NCI-H345 (cell line): ENCODE measurements at regions not wholly inside any gene's neighbourhood (a gene's known extent, or its start where the extent isn't known, plus 50 kb on each side); places are given as distances from the start of the nearest gene placed in this dataset.
A peak's percentile ranks its signal among the peaks of the same experiment; 100 is the strongest.

Experiments
- DNase-seq: peaks from one replicate; lab custom pipeline; 2025; lab: John Stamatoyannopoulos, UW

DNA sequence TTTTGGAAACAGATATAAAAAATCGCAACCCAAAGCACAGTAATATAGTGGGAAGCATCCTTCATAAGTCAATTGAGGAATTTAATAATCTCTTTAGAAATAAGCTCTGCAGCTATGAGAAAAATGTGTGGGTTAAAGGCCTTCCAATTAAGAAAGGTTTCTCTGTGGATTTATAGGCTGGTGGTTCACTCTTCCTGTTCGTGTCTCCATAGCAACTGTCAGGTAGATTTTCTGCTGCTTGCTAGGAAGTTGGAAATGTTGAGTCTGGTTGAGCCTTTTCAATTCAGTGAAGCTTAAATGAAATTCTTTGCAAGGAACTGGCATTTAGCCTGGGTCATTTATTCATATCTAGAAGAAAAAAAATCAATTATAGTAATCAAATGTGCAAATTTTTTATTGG lies 652.8 kb upstream of the CELF2 start:
- no peak for DNase-seq

DNA sequence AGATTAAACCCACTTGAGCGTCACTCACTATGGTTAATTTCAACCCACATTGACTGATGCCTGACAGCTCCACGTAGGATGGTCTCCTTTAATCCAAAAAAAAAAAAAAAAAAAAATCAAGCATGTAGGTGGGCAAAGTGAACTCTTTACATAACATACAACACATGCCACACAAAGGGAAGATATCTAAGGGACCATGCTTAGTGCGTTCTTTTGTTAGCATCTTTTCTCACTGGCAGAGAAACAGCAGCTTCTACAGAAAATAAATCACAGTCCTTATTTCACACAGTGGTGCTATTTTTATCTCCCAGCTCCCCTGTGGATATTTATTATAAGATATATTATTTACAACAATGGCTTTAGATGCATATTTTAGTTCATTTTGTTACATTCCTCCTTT lies 652.0 kb upstream of the CELF2 start:
- DNase-seq = no peak

DNA sequence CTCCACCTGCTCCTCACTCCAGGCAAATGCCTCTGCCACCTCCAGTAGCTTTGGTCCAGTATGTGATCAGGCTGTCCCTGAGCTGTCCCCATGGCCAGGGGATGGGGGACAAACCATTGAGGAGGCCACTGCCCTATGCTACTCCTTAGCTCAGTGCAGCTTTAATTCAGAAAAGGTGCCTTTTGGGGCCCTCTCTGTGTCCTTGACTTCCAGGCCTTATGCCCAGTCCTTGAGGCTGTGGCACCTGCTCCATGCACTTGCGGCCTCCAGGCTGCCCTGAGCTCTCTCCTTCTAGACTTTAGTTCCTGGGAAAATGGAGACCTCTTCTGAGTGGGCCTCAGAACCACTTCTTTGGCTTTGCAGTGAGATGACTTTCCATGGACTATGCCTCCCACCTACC lies 650.8 kb upstream of the CELF2 start:
- DNase-seq = no peak

DNA sequence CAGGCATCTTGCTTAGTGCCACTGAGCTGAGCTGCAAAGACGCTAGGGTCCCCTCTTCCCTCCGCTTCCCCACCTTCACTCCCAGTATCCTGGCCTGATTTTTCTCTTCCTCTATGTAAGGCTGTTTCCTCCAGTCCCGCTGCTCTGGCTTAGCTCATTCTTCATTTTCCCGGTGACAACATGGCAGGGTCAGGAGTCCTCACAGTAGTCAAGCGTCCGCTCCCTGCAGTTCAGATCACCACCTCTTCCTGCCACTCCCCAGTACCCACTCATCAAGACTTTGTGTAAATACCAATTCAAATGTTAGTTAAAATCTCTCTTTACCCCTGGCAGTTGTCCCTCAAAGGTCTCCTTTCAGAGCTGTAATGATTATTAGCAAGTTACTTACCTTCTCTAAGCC lies 650.4 kb upstream of the CELF2 start:
- DNase-seq = peak; percentile 4

DNA sequence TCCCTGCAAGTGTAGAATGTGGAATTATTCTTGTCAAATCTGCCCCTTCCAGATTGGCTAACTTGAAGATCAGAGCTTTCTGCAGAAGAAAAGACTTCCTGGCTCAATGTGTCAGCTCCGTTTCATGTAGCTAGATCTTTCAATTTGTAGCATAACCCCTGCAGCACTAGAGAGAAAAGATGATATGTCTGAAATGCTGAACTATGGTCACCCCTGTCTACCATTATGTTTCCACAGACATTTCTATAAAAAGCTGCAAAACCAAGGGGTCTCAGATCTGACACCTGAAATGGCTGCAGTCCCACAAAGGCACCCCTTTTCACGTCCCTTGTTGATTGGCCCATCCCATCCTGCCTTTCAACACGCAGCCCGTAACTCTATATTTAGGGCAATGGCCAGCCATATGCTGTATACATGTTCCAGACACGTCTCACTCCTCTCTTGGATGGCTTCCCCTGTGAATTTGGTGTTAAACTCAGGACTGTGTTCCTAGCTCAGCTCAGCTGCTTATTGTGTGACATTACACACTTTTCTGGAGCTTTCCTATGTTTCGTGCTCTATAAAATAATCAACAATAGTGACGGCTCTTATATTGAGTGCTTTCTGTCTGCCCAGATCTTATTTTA lies 648.6 kb upstream of the CELF2 start:
- DNase-seq = no peak

DNA sequence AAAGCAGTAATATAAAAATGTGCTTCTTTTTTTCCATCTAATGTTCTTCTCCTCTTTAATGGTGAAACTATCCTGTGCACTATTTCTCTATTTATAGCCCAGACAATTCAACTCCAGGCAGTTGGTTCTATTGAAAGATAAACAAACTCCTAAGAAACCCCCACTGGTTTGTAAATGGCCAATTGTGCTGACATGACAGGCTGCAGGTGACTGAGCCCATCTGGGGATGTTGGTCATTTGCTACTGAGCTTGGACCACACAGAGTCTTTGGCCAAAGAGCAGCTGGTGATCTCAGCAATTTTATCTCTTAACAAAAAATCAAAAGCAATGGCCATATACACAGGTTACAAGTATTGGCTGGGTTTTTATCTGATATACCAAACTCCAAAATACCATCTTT lies 631.8 kb upstream of the CELF2 start:
- no peak for DNase-seq

DNA sequence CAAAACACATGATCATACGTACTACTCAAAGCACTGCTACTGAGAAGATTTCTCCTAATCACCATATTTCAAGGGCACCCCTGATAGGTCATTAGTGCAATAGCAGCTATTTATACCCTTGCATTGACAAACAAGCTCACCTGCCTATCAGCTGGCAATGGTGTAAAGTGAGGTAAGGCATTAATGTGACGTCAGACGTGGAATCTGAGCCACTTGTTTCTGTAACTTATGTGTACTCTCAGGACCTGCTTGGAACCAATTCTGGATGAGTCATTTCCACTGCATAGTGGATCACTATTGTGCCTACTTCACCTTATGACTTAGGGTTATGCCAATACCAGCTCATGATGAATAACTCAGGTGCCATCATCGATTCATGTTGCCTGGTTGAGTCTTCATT lies 628.5 kb upstream of the CELF2 start:
- DNase-seq = no peak

DNA sequence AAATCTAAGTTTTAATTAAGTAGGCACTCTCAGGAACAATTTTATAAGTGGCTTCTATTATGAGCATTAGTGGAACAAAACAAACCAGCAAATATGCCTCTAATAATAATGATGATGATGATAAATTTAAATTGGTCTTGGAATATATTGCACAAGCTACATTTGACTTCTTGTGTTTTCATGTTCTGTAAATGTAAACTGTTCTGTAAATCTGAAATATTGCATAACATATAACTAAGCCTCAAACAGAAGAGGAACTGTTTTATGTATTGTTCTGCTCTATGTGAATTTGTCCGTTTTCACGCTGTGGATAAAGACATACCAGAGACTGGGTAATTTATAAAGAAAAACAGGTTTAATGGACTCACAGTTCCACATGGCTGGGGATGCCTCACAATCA lies 625.2 kb upstream of the CELF2 start:
- no peak for DNase-seq

DNA sequence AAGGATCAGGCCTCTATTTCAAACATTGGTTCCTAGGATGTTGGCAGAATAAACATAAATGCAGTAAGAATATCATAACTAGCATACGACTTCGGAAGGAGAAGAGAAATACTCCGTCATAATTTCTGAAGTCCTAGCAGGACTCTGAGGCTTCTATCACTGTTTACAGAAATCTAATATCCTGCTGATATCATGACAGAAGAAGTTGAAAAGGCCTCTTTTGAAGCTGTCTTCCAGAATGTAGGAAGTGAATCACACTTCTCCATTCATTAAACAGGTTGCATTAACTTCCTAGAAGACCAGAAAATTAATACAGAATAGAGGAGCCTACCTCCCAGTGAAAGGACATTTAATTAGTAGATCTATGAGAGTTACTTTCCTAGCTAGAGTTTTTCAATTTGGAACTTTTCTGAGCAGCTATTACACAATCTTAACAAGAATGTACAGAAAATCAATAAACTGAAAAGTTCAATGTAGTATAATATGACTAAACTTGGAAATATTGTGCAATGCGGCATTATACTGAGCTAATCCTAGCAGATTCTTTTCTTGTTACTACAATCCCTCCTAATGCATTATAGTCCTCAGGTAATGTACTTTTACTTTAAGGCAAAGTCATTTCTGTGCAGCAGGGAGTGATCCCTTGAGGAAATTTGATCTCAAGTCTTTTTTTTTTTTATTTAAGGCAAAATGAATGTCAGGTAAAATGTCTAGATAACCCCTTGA lies 622.6 kb upstream of the CELF2 start:
- DNase-seq = no peak

DNA sequence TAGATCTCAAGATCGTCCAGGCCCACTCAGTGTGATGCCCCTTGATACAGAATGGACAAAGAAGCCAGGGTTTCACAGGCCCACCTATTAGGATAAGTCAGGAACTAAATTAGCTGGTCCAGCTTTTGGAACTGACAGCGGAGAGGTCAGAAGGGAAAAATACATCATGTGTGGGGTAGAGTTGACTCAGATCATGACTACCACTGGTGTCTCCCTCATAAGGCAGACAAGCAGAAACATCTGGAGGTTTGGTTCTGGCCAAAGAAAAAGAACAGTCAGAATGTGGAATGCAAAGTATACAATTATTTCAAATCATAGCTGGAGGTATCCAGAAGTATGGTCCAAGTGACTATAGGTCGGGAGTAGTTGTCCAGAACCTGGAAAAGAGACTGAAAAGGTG lies 621.1 kb upstream of the CELF2 start:
- DNase-seq = no peak

DNA sequence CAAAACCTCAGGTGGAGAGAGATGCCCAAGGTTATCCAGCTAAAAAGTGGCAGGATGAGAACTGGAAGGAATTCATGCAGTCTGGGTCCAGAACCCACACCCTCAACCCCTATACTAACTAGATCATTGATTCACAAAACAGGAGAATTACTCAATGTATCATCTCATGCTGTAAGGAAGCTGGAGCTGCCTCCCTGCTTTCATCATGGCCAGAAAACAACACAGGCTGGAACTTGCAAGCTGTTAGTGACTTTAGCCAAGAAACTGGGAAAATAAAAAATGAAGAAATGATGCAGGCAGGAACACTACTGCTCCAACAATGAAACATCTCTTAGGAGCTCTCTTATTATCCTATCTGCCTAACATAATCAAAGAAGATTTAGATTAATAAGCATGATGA lies 619.8 kb upstream of the CELF2 start:
- no peak for DNase-seq

DNA sequence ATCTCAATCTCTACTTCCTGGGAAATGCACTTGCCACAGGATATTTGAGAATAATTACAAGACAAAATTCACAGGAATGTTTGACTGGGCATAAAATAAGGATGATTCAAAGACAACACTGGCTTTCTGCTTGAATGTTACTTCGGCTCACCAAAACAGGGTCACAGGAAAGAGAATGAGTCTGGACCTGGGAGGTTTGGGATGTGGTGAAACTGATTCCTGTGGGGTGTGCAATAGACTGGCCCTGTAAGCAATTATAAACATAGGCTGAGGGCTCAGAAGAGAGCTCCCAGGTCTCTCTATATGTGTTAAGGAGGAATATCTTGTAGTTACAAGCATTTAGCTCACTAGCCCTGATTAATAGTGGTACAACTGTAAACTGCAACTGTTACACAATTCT lies 613.9 kb upstream of the CELF2 start:
- DNase-seq = no peak

DNA sequence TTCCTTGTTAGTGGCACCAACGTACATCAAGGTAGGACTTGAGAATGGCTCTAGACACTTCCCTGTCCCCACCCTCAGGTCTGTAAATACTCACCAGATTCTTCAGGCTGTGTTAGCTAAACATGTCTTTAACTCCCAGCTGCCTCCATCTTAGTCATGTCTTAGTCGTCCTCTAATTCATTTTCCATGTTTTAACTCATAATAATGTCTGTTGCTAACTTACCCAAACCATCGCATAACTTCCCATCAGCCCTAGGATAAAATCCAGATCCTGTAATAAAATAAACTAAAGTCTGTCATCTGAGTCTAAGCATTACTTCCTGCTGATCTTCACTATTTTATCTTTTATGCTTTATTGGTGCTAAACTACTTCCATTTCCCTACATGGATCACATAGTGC lies 600.0 kb upstream of the CELF2 start:
- DNase-seq = no peak

DNA sequence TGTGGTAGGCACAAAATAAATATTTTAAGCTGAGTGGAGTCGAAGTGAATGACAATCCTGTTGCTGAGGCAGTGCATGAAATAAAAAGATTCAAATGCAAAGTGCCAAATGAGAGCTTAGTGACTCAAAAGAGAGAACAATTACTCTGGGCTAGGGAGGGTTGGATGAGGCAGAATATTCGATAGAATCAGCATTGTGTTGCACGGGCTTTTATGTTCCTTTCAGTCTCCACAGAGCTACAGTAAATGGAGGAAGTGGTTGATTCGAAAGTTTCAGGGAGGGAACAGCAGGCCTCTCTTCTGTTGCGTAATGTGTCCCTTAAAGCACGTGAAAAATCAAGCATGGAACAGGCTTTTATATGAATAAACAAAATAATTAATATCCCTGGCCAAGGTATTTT lies 599.3 kb upstream of the CELF2 start:
- no peak for DNase-seq

DNA sequence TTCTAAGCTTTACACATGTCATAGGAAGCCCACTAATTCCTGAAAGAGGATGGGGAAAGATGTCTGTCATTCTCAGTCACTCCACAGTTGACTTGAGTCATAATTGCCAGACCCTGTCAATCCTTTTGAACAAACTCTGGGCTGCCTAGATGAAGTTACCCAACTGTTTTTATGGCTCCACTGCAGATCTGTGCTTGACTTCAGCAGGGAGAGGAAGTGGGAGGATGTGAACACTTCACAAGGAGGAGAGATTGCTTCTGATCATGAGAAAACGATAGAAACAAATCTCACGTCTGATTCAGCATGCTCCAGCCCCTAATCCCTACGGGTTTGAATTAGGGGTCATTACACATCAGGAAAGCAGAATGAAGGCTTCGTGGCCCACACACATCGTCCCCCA lies 596.6 kb upstream of the CELF2 start:
- no peak for DNase-seq

DNA sequence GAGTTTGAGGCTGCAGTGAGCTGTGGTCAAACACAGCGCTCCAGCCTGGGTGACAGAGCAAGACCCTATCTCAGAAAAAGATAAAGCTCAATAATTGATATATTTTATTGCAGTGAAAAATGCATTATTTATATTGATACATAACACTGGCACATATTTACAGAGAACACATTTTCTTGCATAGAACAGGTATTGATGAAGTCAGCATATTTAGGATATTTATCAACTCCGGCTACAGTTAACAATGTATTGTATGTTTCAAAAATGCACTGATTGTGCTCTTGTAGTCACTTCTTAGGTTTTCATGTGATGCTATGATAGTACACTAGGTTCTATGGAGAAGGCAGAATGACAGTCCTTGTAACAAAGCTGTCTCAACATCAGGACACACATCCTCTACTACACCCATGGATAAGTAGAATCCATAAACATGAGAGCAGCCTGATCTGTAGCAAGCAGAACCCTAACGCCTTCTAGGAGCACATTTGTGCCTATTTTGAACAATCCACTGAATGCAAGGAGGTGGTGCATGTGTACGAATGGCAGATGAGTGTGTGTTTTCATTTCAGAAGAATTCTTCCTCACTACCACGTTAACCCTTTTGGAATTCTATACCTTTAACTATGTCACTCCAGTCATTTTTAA lies 586.1 kb upstream of the CELF2 start:
- no peak for DNase-seq

DNA sequence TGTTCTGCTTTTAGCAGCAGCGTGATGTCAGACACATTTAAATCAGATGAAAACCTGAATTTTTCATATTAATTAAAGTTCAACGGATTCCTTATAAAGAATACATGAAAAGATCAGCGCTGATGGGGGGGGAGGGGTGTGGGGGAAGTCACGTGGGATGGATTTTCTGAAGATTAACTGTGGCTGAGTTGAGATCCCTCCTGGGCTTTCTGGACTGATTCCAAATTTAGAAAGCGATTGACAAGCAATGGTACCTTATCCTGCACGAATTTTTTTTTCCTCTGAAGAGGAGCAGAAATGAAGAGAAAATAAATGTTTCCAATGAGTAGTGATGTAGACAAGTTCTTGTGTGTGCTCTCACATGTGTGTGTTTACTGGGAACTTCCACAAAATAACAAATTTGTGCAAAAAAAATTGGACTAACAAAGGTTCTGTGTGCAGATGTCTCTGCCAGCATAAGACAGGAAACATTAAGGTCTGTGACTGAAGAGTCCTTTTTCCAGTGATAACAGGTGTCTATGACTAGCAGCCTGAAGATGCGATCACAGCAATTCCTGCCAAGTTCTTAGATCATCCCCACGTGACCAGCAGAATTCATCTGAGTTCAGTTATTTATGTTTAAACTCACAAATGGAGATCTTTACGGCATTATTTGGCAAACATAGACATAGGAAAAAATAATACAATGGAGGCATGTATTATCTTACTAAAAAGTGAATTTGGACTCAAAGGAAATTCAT lies 585.2 kb upstream of the CELF2 start:
- DNase-seq = peak; percentile 50

DNA sequence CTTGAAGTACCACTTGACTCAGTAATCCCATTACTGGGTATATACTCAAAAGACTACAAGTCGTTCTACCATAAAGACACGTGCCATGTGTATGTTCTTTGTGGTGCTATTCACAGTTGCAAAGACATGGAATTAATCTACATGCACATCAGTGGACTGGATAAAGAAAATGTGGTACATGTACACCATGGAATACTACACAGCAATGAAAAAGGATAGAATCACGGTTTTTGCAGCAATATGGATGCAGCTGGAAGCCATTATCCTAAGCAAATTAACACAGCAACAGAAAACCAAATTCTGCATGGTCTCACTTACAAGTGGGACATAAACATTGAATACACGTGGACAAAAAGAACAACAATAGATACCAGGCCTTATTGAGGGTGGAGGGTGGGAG lies 583.4 kb upstream of the CELF2 start:
- no peak for DNase-seq

DNA sequence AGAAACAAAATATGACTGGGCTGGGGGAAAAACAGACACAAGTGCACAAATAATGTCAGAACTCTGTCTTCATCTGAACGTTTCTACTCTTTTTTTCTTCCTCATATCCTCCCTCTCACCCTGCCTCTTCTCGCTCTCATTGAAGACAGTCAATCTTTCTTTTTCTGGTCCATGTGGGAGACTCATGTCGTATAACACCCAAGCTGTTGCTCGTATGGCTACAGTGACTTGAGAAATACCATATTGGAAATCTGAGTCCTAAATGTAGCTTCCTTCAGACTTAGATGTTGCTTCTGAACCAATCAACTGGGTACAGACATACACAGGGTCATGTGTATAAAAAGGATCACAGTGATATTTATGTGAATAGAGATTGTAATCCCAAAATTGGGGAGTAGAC lies 579.8 kb upstream of the CELF2 start:
- DNase-seq = no peak

DNA sequence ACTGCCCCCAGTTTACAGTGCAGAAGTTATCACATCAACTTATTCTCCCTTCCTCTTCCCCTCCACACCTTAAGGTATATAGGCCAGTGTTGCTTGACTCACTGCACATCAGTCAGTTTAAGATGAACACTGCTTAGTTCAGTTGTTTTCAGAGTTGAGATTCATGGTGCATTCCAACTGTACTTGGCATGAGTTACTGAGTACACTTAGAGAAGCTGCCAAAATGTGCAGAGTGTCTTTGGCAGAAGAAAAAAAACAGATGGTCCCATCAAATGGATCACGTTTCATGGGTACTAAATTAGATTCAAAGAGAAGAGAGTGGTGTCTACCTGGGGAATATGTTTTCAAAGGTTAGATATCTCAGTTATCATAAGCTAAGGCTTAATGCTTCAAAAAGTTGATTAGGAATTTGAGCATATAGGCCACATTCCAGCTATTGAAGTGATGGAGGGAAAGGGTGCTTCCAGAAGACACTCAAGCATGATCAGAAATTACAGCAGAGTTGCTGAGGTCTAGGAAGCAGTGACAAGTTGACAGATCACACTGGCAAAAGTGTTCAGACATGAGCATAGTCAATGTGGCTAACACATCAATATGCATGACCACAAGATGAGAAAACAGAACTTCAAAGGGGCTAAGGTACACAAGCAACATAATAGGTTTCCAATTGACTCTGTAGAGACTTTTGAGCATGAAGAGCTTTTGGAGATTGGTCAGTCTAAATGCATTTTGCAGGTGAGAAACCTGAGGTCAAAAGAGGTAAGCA lies 579.2 kb upstream of the CELF2 start:
- no peak for DNase-seq

DNA sequence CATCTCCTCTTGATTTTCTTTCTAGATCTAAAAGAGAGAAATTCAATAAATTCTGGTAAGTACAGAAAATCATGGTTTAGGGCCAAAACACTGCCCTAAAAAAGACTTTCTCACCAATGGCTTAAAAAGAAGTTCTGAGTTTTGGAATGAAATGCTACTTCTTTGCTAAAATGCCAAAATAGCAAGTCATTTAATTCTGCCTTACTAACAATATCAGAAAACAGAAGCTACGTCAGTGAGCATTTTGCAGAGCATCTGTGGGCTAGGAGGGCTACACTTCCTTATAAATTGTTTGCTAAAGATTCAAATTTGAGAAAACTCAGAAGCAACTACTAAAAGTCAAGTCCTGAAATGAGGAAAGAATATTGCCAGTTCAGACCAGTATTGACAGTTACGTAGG lies 560.8 kb upstream of the CELF2 start:
- DNase-seq = no peak

DNA sequence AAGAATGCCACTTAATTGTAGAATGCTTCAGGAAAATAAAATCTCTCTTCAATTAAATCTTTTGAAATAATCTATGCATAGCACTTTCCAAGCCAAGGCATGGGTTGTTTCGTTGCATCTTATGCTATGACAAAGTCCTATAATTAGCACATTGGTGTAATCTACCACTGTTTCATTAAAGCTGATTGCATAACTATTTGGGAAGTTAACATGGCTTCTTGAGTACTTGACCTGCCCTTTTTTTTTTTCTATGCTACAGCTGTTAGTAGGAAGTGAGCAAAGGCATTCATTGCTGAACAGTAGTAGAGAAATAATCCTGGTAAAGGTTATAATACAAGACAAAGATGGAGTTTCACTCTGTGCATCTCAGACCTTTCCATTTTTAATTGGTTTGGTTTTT lies 557.2 kb upstream of the CELF2 start:
- DNase-seq = no peak
